ENCODE measurements at regions not wholly inside any gene's neighbourhood (a gene's known extent, or its start where the extent isn't known, plus 50 kb on each side); places are given as distances from the start of the nearest gene placed in this dataset.

GRCh38 chr7:131210618-131211017 lies 117.1 kb upstream of the MKLN1 start:
- DNase-seq (ENCODE audit: low spot score, unreplicated experiment): no peak
- Mint-ChIP-seq H3K4me3 (ENCODE audit: low read depth) (no peak overlapping the region), H3K27ac (no peak overlapping the region), H3K4me1 (ENCODE audit: low read depth) (no peaks in the 10 kb centered on the region), H3K9me3 (ENCODE audit: low read depth) (no peaks in the 10 kb centered on the region), H3K27me3 (no peaks in the 10 kb centered on the region), H3K36me3 (ENCODE audit: insufficient read depth) (no peaks in the 10 kb centered on the region)
- no peak for TF ChIP-seq CTCF (IDR thresholded peaks at IDR 0.05; ENCODE audit: unreplicated experiment)

- H3K9me3 Mint-ChIP-seq (ENCODE audit: low read depth): no peaks in the 10 kb centered on the region
- no peak overlapping the region for H3K4me3 Mint-ChIP-seq (ENCODE audit: low read depth)
- TF ChIP-seq CTCF (IDR thresholded peaks at IDR 0.05; ENCODE audit: unreplicated experiment): no peak
- no peak overlapping the region for H3K27ac Mint-ChIP-seq
- H3K27me3 Mint-ChIP-seq: no peaks in the 10 kb centered on the region
- H3K36me3 Mint-ChIP-seq (ENCODE audit: insufficient read depth): no peaks in the 10 kb centered on the region
- H3K4me1 Mint-ChIP-seq (ENCODE audit: low read depth): no peaks in the 10 kb centered on the region
- no peak for DNase-seq (ENCODE audit: low spot score, unreplicated experiment)
Measured at GRCh38 chr7:131211500-131211899, 116.2 kb upstream of the MKLN1 start.

- Mint-ChIP-seq H3K27me3 (no peaks in the 10 kb centered on the region), H3K27ac (no peak overlapping the region), H3K4me1 (ENCODE audit: low read depth) (no peaks in the 10 kb centered on the region), H3K4me3 (ENCODE audit: low read depth) (no peak overlapping the region), H3K36me3 (ENCODE audit: insufficient read depth) (no peaks in the 10 kb centered on the region), H3K9me3 (ENCODE audit: low read depth) (no peaks in the 10 kb centered on the region)
- TF ChIP-seq CTCF (IDR thresholded peaks at IDR 0.05; ENCODE audit: unreplicated experiment): no peak
- peak; percentile 17 for DNase-seq (ENCODE audit: low spot score, unreplicated experiment)
Measured at GRCh38 chr7:131212114-131212513, 115.6 kb upstream of the MKLN1 start.

- no peak overlapping the region for H3K4me3 Mint-ChIP-seq (ENCODE audit: low read depth)
- H3K27ac Mint-ChIP-seq: no peak overlapping the region
Measured at GRCh38 chr7:131218727-131219128, 108.9 kb upstream of the MKLN1 start.

GRCh38 chr7:131219312-131220041 lies 108.2 kb upstream of the MKLN1 start:
- H3K36me3 Mint-ChIP-seq (ENCODE audit: insufficient read depth): no peaks in the 10 kb centered on the region
- DNase-seq (ENCODE audit: low spot score, unreplicated experiment): no peak
- no peak for TF ChIP-seq CTCF (IDR thresholded peaks at IDR 0.05; ENCODE audit: unreplicated experiment)
- H3K27ac Mint-ChIP-seq: no peak overlapping the region
- no peak overlapping the region for H3K4me3 Mint-ChIP-seq (ENCODE audit: low read depth)
- no peaks in the 10 kb centered on the region for H3K27me3 Mint-ChIP-seq
- peaks cover 4% of the 10 kb centered on the region for H3K9me3 Mint-ChIP-seq (ENCODE audit: low read depth)
- peaks cover 11% of the 10 kb centered on the region for H3K4me1 Mint-ChIP-seq (ENCODE audit: low read depth)

More at GRCh38 chr7:131218727-131219128, 108.9 kb upstream of the MKLN1 start:
- no peak for DNase-seq (ENCODE audit: low spot score, unreplicated experiment)
- TF ChIP-seq CTCF (IDR thresholded peaks at IDR 0.05; ENCODE audit: unreplicated experiment): no peak
- H3K36me3 Mint-ChIP-seq (ENCODE audit: insufficient read depth): no peaks in the 10 kb centered on the region
- peaks cover 4% of the 10 kb centered on the region for H3K9me3 Mint-ChIP-seq (ENCODE audit: low read depth)
- H3K4me1 Mint-ChIP-seq (ENCODE audit: low read depth): peaks cover 11% of the 10 kb centered on the region
- no peaks in the 10 kb centered on the region for H3K27me3 Mint-ChIP-seq
